Loucy (cell line): ENCODE measurements at regions not wholly inside any gene's neighbourhood (a gene's known extent, or its start where the extent isn't known, plus 50 kb on each side); places are given as distances from the start of the nearest gene placed in this dataset.

ENCODE experiments used
- EZH2phosphoT487 ChIP-seq: fragments of 200-600 bp; IDR thresholded peaks from 2 replicates; pipeline ENCODE4 v1.6.1; 2018; ENCODE audit warnings: antibody characterized with exemption, mild to moderate bottlenecking, moderate library complexity, borderline replicate concordance
- TF ChIP-seq, protein P1 (sequence below): fragments of 200-600 bp; sonication (generic); conservative IDR thresholded peaks from 2 replicates; pipeline ENCODE4 v1.5.1; 2014; ENCODE audit warnings: mild to moderate bottlenecking, antibody characterized with exemption, low read length

DNA sequence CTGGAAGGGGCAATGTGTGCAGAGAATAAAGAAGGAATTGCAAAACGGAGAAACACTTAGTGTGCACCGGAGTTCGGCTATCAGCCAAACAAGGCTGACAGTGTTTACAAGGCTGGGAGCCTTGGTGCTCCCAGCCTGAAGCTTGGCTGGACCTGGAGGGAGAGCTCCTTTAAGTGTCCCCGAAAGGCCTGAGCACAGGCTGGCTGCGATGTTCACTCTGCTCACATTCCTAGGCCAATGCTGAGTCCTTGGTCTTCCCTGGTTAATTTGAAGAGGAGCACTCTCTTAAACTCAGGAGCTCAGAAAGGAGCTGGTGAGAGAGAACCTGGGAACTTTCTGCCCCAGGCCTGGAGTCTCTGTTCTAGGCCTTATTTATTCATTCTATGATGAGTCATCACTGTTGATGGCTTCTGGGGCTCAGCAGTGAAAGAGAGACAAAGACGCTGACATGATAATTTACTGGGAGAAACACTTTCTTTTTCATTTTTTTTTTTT lies 88.6 kb upstream of the MYO10 start:
- TF ChIP-seq, protein P1, sequence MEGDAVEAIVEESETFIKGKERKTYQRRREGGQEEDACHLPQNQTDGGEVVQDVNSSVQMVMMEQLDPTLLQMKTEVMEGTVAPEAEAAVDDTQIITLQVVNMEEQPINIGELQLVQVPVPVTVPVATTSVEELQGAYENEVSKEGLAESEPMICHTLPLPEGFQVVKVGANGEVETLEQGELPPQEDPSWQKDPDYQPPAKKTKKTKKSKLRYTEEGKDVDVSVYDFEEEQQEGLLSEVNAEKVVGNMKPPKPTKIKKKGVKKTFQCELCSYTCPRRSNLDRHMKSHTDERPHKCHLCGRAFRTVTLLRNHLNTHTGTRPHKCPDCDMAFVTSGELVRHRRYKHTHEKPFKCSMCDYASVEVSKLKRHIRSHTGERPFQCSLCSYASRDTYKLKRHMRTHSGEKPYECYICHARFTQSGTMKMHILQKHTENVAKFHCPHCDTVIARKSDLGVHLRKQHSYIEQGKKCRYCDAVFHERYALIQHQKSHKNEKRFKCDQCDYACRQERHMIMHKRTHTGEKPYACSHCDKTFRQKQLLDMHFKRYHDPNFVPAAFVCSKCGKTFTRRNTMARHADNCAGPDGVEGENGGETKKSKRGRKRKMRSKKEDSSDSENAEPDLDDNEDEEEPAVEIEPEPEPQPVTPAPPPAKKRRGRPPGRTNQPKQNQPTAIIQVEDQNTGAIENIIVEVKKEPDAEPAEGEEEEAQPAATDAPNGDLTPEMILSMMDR = no peak
- TF ChIP-seq EZH2phosphoT487 = no peak
